Activated CD4-positive, alpha-beta memory T cell treated with anti-CD3 and anti-CD28 coated beads, Interleukin-2, amount 10 ng/mL, durations not matched to agents 7 days and 5 days (primary cell): ENCODE measurements at regions not wholly inside any gene's neighbourhood (a gene's known extent, or its start where the extent isn't known, plus 50 kb on each side); places are given as distances from the start of the nearest gene placed in this dataset.

Experiments
- CTCF ChIA-PET: fragments of 350-600 bp; sonication (Branson Sonifier 250); formaldehyde crosslinking; loops from one replicate; lab custom pipeline; 2021; ENCODE audit warnings: antibody characterized with exemption, inconsistent platforms; lab: Charles Lee
- POLR2A ChIA-PET: fragments of 350-600 bp; sonication (Branson Sonifier 250); formaldehyde crosslinking; loops from one replicate; lab custom pipeline; 2021; ENCODE audit warnings: antibody characterized with exemption; lab: Charles Lee
- DNase-seq: peaks from one replicate; pipeline ENCODE4 v3.0.0-alpha.2; 2020
- H3K27ac Mint-ChIP-seq: one replicate; pipeline ENCODE4 v1.8.0; 2021; ENCODE audit warnings: mild to moderate bottlenecking, mixed read lengths
- H3K27me3 Mint-ChIP-seq: one replicate; pipeline ENCODE4 v1.8.0; 2021; ENCODE audit warnings: mixed read lengths
- H3K36me3 Mint-ChIP-seq: one replicate; pipeline ENCODE4 v1.8.0; 2021; ENCODE audit warnings: low read depth, mixed read lengths
- H3K4me1 Mint-ChIP-seq: one replicate; pipeline ENCODE4 v1.8.0; 2021; ENCODE audit warnings: mixed read lengths
- H3K4me3 Mint-ChIP-seq: one replicate; pipeline ENCODE4 v1.8.0; 2021; ENCODE audit warnings: mild to moderate bottlenecking, mixed read lengths
- H3K9me3 Mint-ChIP-seq: one replicate; pipeline ENCODE4 v1.8.0; 2021; ENCODE audit warnings: mixed read lengths

DNA sequence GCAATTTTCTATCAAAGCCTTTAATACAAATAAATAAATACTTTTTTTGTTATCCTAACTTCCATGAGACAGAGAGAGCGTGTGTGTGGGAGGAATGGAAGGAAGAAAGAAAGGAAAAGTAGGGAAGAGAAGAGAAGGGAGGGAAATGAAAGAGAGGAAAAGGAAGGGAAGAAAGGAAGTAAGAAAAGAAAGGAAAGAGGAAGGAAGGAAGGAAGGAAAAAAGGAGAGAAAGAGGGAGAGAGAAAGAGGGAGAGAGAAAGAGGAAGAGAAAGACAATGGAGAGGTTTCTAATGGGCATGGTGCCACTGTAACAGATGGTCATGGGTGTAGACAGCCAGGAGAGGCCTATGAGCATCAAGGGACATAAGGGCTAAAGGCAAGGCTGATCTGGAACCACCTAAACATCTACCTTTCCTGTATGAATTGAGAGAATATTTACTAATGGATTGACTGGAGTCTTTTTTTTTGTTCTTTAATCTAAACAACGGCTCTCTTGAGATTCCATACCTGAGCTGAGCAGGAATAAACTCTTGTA, 234.9 kb downstream of the PTPRC start:
- H3K27me3 Mint-ChIP-seq: no peaks in the 10 kb centered on the region
- DNase-seq: no peak
- no peaks in the 10 kb centered on the region for H3K9me3 Mint-ChIP-seq
- no peak overlapping the region for H3K27ac Mint-ChIP-seq
- CTCF ChIA-PET: no interaction called here
- no peak overlapping the region for H3K4me3 Mint-ChIP-seq
- H3K4me1 Mint-ChIP-seq: no peaks in the 10 kb centered on the region
- peaks cover 31% of the 10 kb centered on the region for H3K36me3 Mint-ChIP-seq
- POLR2A ChIA-PET: no interaction called here

DNA sequence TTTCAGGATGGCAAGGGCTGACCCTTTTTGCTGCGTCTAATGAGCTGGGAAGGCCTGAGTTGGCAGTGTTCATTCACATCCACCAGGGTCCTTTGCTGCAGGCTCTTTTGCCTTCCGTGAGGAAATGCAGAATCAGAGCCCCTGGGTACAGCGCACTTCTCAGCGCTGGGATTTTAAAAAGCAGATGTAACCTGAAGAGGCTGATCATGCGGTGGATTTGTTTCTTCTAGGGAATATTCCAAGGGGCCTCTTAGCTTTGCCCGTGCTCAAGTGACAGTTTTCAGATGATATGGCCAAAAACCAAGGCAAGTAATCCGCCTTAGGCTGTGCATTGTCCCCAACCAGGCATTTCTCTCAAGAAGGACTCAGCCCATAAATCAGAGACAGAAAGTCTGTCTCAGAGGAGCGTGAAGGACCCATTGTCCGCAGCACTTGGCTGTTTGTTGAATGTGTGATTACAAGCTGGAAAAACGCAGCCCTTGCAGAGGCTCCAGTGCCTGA, 237.6 kb downstream of the PTPRC start:
- no peak for DNase-seq
- Mint-ChIP-seq H3K4me3 (no peak overlapping the region), H3K27ac (no peak overlapping the region), H3K27me3 (no peaks in the 10 kb centered on the region), H3K9me3 (no peaks in the 10 kb centered on the region), H3K4me1 (peaks cover 9% of the 10 kb centered on the region), H3K36me3 (peaks cover 45% of the 10 kb centered on the region)
- CTCF ChIA-PET: no interaction called here
- POLR2A ChIA-PET: no interaction called here

DNA sequence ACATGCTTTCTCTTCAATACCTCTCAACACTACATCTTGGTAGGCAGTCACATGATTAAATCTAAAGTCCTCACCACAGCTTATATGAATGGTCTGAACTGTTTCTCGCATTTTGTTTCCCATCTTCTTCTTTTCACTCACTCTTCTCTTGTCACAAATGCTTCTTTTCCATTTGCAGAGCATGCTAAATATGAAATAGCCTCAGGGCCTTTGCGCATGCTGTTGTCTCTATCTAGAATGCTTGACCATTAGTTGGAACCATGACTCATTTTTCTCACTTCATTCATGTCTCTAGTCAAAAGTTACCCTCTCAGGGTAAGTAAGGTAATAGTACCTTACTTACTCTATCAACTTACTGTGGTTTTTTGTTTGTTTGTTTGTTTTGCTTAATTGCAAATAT, 239.7 kb downstream of the PTPRC start:
- CTCF ChIA-PET: no interaction called here
- no peak overlapping the region for H3K27ac Mint-ChIP-seq

DNA sequence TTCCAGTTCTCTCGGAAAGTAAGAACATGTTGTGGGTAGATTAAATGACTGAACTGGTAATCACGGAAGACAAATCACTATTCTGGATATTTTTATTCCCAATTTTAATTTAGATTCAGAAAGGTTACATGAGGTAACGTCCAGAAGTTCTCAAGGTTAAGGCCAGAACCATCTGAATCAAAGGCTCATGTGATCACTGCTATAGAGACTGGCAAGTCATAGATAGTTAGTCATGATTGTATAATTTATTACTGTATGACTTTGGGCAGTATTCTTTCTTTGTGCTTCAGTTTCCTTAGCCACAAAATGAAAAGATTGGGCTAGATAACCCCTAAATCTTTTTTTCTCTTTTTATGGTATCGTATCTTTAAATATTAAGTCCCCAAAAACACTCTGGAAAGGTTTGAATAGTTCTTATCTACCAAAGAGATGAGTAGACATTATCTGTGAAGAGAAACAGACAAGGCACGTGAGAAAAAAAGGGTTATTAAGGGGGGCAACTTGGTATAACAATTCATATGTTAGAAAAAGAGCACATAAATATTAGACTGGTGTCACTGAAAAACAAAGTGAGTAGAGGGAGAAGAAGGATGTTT, 241.0 kb downstream of the PTPRC start:
- ChIA-PET POLR2A (interaction anchor here (1.2 kb wide), 1 partner anchor 15 kb away, joined by 3 read pairs; no protein-coding TSS in a partner anchor), CTCF (no interaction called here)
- no peak overlapping the region for H3K4me3 Mint-ChIP-seq
- peaks cover 34% of the 10 kb centered on the region for H3K36me3 Mint-ChIP-seq
- H3K27me3 Mint-ChIP-seq: no peaks in the 10 kb centered on the region
- H3K9me3 Mint-ChIP-seq: no peaks in the 10 kb centered on the region
- no peak for DNase-seq
- H3K27ac Mint-ChIP-seq: no peak overlapping the region
- peaks cover 16% of the 10 kb centered on the region for H3K4me1 Mint-ChIP-seq

More for the DNA sequence above, 239.7 kb downstream of the PTPRC start:
- Mint-ChIP-seq H3K9me3 (no peaks in the 10 kb centered on the region), H3K4me3 (no peak overlapping the region), H3K27me3 (no peaks in the 10 kb centered on the region), H3K4me1 (peaks cover 16% of the 10 kb centered on the region), H3K36me3 (peaks cover 35% of the 10 kb centered on the region)
- DNase-seq: no peak
- POLR2A ChIA-PET: no interaction called here

DNA sequence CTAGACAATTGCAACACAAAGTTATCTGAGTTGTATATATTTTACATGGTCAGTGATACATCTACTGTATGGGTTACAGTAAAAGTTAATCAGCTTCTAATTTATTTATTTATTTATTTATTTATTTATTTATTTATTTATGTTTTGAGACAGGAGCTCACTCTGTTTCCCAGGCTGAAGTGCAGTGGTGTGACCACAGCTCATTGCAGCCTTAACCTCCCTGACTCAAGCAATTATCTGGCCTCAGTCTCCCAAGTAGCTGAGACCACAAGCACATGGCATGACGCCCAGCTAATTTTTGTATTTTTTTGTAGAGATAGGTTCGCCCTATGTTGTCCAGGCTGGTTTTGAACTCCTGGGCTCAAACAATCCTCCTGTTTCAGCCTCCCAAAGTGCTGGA, 241.6 kb downstream of the PTPRC start:
- peaks cover 31% of the 10 kb centered on the region for H3K36me3 Mint-ChIP-seq
- no peak for DNase-seq
- ChIA-PET POLR2A (interaction anchor here (1.2 kb wide), 1 partner anchor 16 kb away, joined by 3 read pairs; no protein-coding TSS in a partner anchor), CTCF (interaction anchor here (0.9 kb wide), 1 partner anchor 233 kb away, joined by 3 read pairs; no protein-coding TSS in a partner anchor)
- no peaks in the 10 kb centered on the region for H3K27me3 Mint-ChIP-seq
- H3K27ac Mint-ChIP-seq: no peak overlapping the region
- peaks cover 16% of the 10 kb centered on the region for H3K4me1 Mint-ChIP-seq
- no peaks in the 10 kb centered on the region for H3K9me3 Mint-ChIP-seq
- no peak overlapping the region for H3K4me3 Mint-ChIP-seq

DNA sequence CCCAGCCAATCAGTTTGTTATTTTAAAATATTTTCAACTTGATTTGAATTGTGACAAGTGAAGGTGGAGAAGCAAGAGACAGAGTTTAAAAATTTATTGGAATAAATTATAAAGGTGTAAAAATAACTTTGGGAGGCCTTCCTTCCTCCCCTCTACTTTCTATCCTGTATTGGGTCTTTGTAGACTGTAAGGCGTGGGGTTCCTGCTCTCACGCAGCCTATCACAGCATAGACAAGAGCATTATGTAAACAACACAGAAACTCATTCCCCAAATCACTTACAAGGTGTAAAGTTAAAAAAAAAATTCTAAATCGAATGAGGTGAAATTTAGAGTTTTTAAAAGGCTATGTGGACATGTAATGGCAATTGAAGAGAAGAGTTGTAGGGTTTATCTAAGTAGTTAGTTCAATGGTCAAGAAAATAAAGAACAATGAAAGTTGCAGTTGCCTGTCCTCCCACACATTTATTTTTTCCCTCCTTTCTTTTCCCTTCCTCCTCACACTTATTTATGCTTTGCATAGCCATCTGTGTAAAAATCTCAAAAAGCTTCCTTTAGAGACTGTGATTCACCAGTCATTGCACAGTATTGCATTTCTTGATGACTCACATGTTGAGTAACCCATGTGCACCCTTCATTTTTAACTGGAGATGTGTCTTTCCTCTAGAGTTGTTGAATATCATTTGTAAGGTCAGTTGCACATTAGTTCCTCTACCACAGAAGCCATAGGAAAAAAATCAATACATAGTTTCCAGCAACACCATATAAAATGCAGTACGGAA, 242.2 kb downstream of the PTPRC start:
- POLR2A ChIA-PET: no interaction called here
- H3K9me3 Mint-ChIP-seq: no peaks in the 10 kb centered on the region
- peaks cover 31% of the 10 kb centered on the region for H3K36me3 Mint-ChIP-seq
- CTCF ChIA-PET: interaction anchor here (0.9 kb wide), 1 partner anchor 232 kb away, joined by 3 read pairs; no protein-coding TSS in a partner anchor
- no peak overlapping the region for H3K4me3 Mint-ChIP-seq
- no peak overlapping the region for H3K27ac Mint-ChIP-seq
- no peak for DNase-seq
- H3K4me1 Mint-ChIP-seq: peaks cover 16% of the 10 kb centered on the region
- H3K27me3 Mint-ChIP-seq: no peaks in the 10 kb centered on the region

DNA sequence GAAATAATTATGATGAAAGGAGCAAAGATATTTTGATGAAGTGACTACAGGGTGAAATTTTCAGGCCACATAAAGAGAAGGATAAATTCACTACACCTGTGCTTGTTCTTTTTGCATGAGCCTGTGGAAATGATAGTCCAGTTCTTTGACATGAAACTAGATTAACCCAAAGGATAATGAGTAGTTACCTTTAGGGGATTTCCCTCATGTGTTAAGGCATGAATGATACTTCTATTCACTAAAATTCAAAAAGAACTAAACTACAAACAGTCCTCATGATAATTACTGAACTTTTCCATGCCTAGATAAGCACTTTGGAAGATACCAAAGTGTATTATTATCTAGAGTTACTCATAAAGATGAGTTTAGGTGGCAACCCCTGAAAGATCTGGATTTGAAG, 244.3 kb downstream of the PTPRC start:
- Mint-ChIP-seq H3K36me3 (peaks cover 27% of the 10 kb centered on the region), H3K9me3 (no peaks in the 10 kb centered on the region), H3K4me3 (no peak overlapping the region), H3K4me1 (peaks cover 16% of the 10 kb centered on the region), H3K27me3 (no peaks in the 10 kb centered on the region), H3K27ac (no peak overlapping the region)
- ChIA-PET CTCF (interaction anchor here (1.6 kb wide), 1 partner anchor 230 kb away, joined by 5 read pairs; no protein-coding TSS in a partner anchor), POLR2A (no interaction called here)
- no peak for DNase-seq

DNA sequence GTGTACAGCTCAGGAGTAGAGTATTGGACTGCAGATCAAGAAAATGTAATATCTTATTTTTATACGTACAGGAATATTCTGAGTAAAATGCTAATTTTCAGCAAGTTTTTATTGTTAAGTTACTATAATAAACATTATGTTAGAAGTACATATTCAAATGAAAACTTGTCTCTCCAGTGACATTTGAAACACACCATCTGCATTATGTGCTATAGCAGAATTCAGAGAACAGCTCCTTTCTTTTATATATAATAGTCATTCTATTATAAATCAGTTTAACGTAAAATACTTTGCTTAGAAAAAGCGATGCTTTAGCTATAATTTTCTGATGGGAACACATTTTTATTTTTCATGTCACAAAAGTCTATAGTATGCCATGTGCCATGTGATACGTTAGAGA, 249.0 kb downstream of the PTPRC start:
- ChIA-PET POLR2A (interaction anchor here (0.8 kb wide), 1 partner anchor 49 kb away, joined by 3 read pairs; no protein-coding TSS in a partner anchor), CTCF (interaction anchor here (3.0 kb wide), 1 partner anchor 225 kb away, joined by 11 read pairs; no protein-coding TSS in a partner anchor)
- Mint-ChIP-seq H3K27ac (no peak overlapping the region), H3K4me3 (no peak overlapping the region), H3K27me3 (no peaks in the 10 kb centered on the region), H3K9me3 (no peaks in the 10 kb centered on the region), H3K4me1 (peaks cover 4% of the 10 kb centered on the region), H3K36me3 (peaks cover 29% of the 10 kb centered on the region)
- DNase-seq: no peak

DNA sequence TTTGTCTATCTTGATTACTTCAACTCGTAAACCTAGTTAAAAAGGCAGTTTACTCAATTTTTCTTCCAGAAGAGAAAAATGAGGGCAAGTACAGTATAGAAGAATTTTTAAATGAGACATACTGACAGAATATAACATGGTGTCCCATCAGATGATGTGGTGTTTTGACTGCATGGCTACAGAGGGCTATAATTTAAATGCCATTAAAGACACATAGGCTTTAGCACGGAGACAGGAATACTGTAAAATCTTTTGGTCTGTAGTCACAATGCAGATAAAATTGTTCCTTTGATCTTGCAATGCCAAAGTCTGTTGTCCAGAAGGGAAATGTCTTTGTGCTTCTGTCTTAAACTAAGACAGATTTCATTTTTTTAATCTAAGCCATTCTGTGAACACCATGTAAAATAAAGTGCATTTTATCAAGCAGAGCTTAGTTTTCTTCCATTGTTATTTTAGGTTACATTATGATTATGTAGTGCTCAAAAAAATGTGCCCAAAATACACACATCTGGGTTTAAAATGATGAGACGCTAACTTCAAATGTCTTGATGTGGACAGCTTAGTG, 249.6 kb downstream of the PTPRC start:
- Mint-ChIP-seq H3K4me1 (no peaks in the 10 kb centered on the region), H3K27me3 (no peaks in the 10 kb centered on the region), H3K36me3 (peaks cover 31% of the 10 kb centered on the region), H3K4me3 (no peak overlapping the region), H3K9me3 (no peaks in the 10 kb centered on the region), H3K27ac (no peak overlapping the region)
- ChIA-PET POLR2A (interaction anchor here (1.4 kb wide), 1 partner anchor 22 kb away, joined by 4 read pairs; no protein-coding TSS in a partner anchor), CTCF (interaction anchor here (3.0 kb wide), 1 partner anchor 225 kb away, joined by 11 read pairs; no protein-coding TSS in a partner anchor)
- no peak for DNase-seq

DNA sequence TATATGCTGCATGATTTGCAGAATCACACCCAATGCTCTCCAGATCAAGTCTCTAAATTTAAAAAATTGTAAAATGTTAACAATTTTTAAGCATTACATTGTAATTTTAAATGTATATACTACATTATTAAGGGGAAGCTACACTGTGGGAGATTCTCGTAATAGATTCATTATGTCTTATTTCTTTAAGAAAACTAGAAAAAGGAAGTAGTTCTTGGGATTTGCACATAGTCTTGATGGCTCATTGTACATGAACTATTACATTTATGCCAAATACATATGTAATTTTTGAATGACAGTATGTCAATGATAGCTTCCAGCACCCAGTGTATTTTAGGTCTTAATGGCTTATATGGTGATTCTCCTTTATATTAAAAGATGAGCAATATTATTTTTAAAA, 250.3 kb downstream of the PTPRC start:
- no peak overlapping the region for H3K4me3 Mint-ChIP-seq
- POLR2A ChIA-PET: interaction anchor here (1.4 kb wide), 1 partner anchor 22 kb away, joined by 4 read pairs; no protein-coding TSS in a partner anchor
- H3K27me3 Mint-ChIP-seq: no peaks in the 10 kb centered on the region
- CTCF ChIA-PET: no interaction called here
- H3K36me3 Mint-ChIP-seq: peaks cover 31% of the 10 kb centered on the region
- H3K27ac Mint-ChIP-seq: no peak overlapping the region
- H3K9me3 Mint-ChIP-seq: no peaks in the 10 kb centered on the region
- H3K4me1 Mint-ChIP-seq: no peaks in the 10 kb centered on the region
- no peak for DNase-seq

DNA sequence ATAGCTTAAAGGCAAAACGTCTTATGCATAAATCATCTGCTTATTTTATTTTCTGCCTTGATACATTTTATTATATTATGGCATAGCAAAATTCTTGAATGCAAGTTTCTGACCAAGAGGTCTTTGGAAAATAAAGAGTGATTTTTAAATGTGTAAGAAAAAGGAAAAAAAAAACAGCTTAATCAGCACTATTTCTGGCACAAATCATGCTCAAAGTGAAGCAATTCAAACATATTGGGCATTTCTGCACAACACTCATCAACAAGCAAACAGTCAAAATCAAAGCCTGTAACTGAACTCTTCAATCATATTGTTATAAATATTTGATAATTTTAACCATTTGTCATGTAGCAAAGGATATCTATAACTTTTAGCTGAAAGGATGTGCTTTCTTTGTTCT, 250.9 kb downstream of the PTPRC start:
- Mint-ChIP-seq H3K4me3 (no peak overlapping the region), H3K9me3 (no peaks in the 10 kb centered on the region), H3K36me3 (peaks cover 31% of the 10 kb centered on the region), H3K27me3 (no peaks in the 10 kb centered on the region), H3K4me1 (no peaks in the 10 kb centered on the region), H3K27ac (no peak overlapping the region)
- ChIA-PET POLR2A (interaction anchor here (1.4 kb wide), 1 partner anchor 21 kb away, joined by 4 read pairs; no protein-coding TSS in a partner anchor), CTCF (no interaction called here)
- no peak for DNase-seq

DNA sequence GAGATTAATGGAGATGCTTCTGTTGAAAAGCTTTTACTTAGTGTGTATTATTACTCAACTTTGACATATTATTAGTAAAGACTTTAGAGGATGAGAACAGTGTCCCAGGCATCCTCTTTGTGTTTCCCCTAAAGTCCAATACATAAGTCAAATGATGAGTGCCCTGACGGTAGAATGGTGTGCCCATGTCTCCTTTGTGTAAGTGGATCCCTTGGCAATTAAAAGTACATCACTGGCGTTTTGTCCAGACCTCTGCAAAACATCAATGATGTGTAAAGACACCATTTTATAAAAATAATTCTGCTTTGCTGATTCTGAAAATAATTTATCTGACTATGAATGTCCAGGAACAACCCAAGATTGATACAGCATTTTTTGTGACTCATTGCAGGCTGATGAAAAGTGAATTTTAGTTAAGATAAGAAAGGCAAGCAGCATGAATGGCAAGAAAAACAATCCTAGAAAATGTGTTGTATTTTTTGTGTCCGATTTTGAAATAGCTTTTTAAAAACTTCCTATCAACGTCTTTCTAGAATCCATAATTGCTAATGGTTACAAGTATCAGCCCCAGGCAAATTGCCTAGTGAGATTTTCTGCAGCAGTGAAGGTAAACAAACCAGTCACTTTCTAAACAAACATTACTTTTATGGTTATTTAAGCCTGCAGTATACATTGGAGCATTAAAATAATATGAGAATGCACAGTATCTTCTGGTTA, 251.5 kb downstream of the PTPRC start:
- Mint-ChIP-seq H3K27me3 (no peaks in the 10 kb centered on the region), H3K4me3 (no peak overlapping the region), H3K9me3 (no peaks in the 10 kb centered on the region), H3K27ac (no peak overlapping the region), H3K4me1 (no peaks in the 10 kb centered on the region), H3K36me3 (peaks cover 29% of the 10 kb centered on the region)
- ChIA-PET CTCF (no interaction called here), POLR2A (interaction anchor here (1.4 kb wide), 1 partner anchor 20 kb away, joined by 4 read pairs; no protein-coding TSS in a partner anchor)
- no peak for DNase-seq
